GM23248 (cell line): ENCODE measurements at regions not wholly inside any gene's neighbourhood (a gene's known extent, or its start where the extent isn't known, plus 50 kb on each side); places are given as distances from the start of the nearest gene placed in this dataset.

Experiments used
- DNase-seq: peaks from one replicate; pipeline ENCODE4 v3.0.0-alpha.2; 2015
- H2AFZ ChIP-seq: fragments of 200-600 bp; sonication (generic); 2 replicates; pipeline ENCODE4 v1.6.1; 2016; ENCODE audit warnings: antibody characterized with exemption
- H3F3A ChIP-seq: fragments of 200-600 bp; sonication (generic); 2 replicates; pipeline ENCODE4 v1.6.1; 2016; ENCODE audit warnings: mild to moderate bottlenecking, antibody characterized with exemption, mixed run types; ENCODE audit not compliant: insufficient read depth
- H3K27ac ChIP-seq: fragments of 200-600 bp; sonication (generic); 2 replicates; pipeline ENCODE4 v1.5.1; 2016; ENCODE audit warnings: mild to moderate bottlenecking
- H3K27me3 ChIP-seq: fragments of 200-600 bp; sonication (generic); replicated peaks from 2 replicates; pipeline ENCODE4 v1.6.1; 2016; ENCODE audit warnings: mild to moderate bottlenecking; ENCODE audit not compliant: insufficient read depth
- H3K36me3 ChIP-seq: fragments of 200-600 bp; sonication (generic); 2 replicates; pipeline ENCODE4 v1.6.1; 2016; ENCODE audit warnings: low read depth, mild to moderate bottlenecking
- H3K4me1 ChIP-seq: fragments of 200-600 bp; sonication (generic); 2 replicates; pipeline ENCODE4 v1.6.1; 2016; ENCODE audit warnings: mild to moderate bottlenecking; ENCODE audit not compliant: insufficient read depth
- H3K4me2 ChIP-seq: fragments of 200-600 bp; sonication (generic); one replicate; pipeline ENCODE4 v1.6.1; 2016; ENCODE audit warnings: mild to moderate bottlenecking; ENCODE audit not compliant: unreplicated experiment
- H3K4me3 ChIP-seq: fragments of 200-600 bp; sonication (generic); 2 replicates; pipeline ENCODE4 v1.5.1; 2016; ENCODE audit warnings: mild to moderate bottlenecking
- H3K79me2 ChIP-seq: fragments of 200-600 bp; sonication (generic); 2 replicates; pipeline ENCODE4 v1.6.1; 2016; ENCODE audit warnings: mild to moderate bottlenecking; ENCODE audit not compliant: insufficient read depth
- H3K9ac ChIP-seq: fragments of 200-600 bp; sonication (generic); 2 replicates; pipeline ENCODE4 v1.6.1; 2016; ENCODE audit warnings: mild to moderate bottlenecking
- H3K9me2 ChIP-seq: fragments of 200-600 bp; sonication (generic); 2 replicates; pipeline ENCODE4 v1.6.1; 2016; ENCODE audit warnings: mixed run types, mild to moderate bottlenecking, moderate library complexity; ENCODE audit not compliant: insufficient read depth
- H3K9me3 ChIP-seq: fragments of 200-600 bp; sonication (generic); one replicate; pipeline ENCODE4 v1.6.1; 2017; ENCODE audit warnings: low read depth
- H4K20me1 ChIP-seq: fragments of 200-600 bp; sonication (generic); 2 replicates; pipeline ENCODE4 v1.6.0; 2016; ENCODE audit not compliant: insufficient read depth
- EZH2 ChIP-seq: fragments of 200-600 bp; sonication (generic); IDR thresholded peaks from 2 replicates; pipeline ENCODE4 v1.6.1; 2018; ENCODE audit warnings: antibody characterized with exemption, mild to moderate bottlenecking; ENCODE audit not compliant: insufficient read depth, poor library complexity, severe bottlenecking
- EZH2phosphoT487 ChIP-seq: fragments of 200-600 bp; sonication (generic); IDR thresholded peaks from 2 replicates; pipeline ENCODE4 v1.6.1; 2018; ENCODE audit warnings: antibody characterized with exemption, moderate library complexity, mild to moderate bottlenecking, low read depth; ENCODE audit not compliant: insufficient read depth
- WGBS, 2 experiments: methylation state at CpG; one replicate each; pipeline ENCODE4 v1.1.6; 2015 to 2017; ENCODE audit warnings: low lambda C conversion rate in 2 of 2, low coverage in 1 of 2; ENCODE audit errors: missing lambda C conversion rate in 2 of 2; 5-methylcytosine and 5-hydroxymethylcytosine counted together
- in situ Hi-C: fragments of 300-500 bp; cut with MboI; formaldehyde crosslinking; loops from 2 replicates; pipeline ENCODE4 v1.15.0; 2020

DNA sequence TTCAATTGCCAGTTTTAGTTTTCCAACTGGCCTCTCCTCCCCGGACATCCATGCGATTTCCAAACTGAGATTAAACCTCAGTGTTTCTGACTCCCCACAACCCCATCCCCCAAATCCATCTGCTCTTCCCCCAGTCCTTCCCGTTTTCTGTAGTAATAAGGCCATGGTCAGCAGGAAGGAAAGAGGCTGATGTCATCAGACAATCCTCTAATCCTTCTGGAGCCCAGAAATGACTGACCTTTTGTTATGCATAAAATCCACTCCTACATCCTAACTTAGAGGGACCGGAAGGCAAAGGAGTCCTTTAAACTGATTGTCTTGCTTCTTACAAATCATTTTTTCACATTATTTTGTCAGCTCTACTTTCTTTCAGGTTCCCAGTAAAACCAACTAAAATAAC is 155.8 kb downstream of the INO80D start:
- H3K4me3 ChIP-seq: no peak overlapping the region
- no peaks in the 10 kb centered on the region for H3K36me3 ChIP-seq
- no peak overlapping the region for H3K4me2 ChIP-seq
- WGBS, 2 experiments: 81 to 87% methylated on average over 4 of the region's 4 CpGs
- no peaks in the 10 kb centered on the region; the same call in 1 of the 2 replicates for H3K4me1 ChIP-seq
- peaks cover 24% of the 10 kb centered on the region; the same call in 1 of the 2 replicates for H3K27me3 ChIP-seq
- H3F3A ChIP-seq: no peaks in the 10 kb centered on the region
- TF ChIP-seq EZH2: no peak
- H2AFZ ChIP-seq: no peak overlapping the region
- no peaks in the 10 kb centered on the region for H4K20me1 ChIP-seq
- H3K9ac ChIP-seq: no peak overlapping the region
- in situ Hi-C loops: no loop called here
- H3K27ac ChIP-seq: no peak overlapping the region
- no peaks in the 10 kb centered on the region for H3K79me2 ChIP-seq
- no peaks in the 10 kb centered on the region for H3K9me2 ChIP-seq
- DNase-seq: peak; percentile 12
- H3K9me3 ChIP-seq: no peaks in the 10 kb centered on the region

- Histone ChIP-seq H3K9me2 (no peaks in the 10 kb centered on the region), H3F3A (no peaks in the 10 kb centered on the region), H4K20me1 (no peaks in the 10 kb centered on the region), H3K4me1 (no peaks in the 10 kb centered on the region; the same call in 1 of the 2 replicates), H3K4me3 (no peak overlapping the region), H3K27ac (no peak overlapping the region), H2AFZ (no peak overlapping the region), H3K9ac (no peak overlapping the region), H3K79me2 (no peaks in the 10 kb centered on the region), H3K27me3 (peaks cover 28% of the 10 kb centered on the region; the same call in 1 of the 2 replicates), H3K9me3 (no peaks in the 10 kb centered on the region), H3K36me3 (no peaks in the 10 kb centered on the region), H3K4me2 (no peak overlapping the region)
- in situ Hi-C loops: no loop called here
- DNase-seq: no peak
- TF ChIP-seq EZH2 (no peak), EZH2phosphoT487 (no peak)
- 85 to 89% methylated on average over 9 of the region's 9 CpGs for WGBS, 2 experiments
These were observed 156.6 kb downstream of the INO80D start for GRCh38 chr2:205929246-205929942.

GRCh38 chr2:205925373-205926337 is 160.3 kb downstream of the INO80D start:
- no peak overlapping the region for H3K9ac ChIP-seq
- 14 to 16% methylated on average over 32 to 33 of the region's 33 CpGs for WGBS, 2 experiments
- no peaks in the 10 kb centered on the region for H3K9me2 ChIP-seq
- TF ChIP-seq EZH2 (no peak), EZH2phosphoT487 (no peak)
- peak overlapping the region; percentile 83 for H2AFZ ChIP-seq
- no peaks in the 10 kb centered on the region for H3K9me3 ChIP-seq
- no peaks in the 10 kb centered on the region for H3K79me2 ChIP-seq
- H3K36me3 ChIP-seq: no peaks in the 10 kb centered on the region
- DNase-seq: peak; percentile 79
- in situ Hi-C loops: no loop called here
- H3K4me2 ChIP-seq: peak overlapping the region; percentile 77
- no peaks in the 10 kb centered on the region for H4K20me1 ChIP-seq
- H3K4me3 ChIP-seq: peak overlapping the region; percentile 66
- H3K27me3 ChIP-seq: peaks cover 45% of the 10 kb centered on the region
- no peaks in the 10 kb centered on the region for H3F3A ChIP-seq
- no peaks in the 10 kb centered on the region; the same call in 1 of the 2 replicates for H3K4me1 ChIP-seq
- H3K27ac ChIP-seq: no peak overlapping the region

DNA sequence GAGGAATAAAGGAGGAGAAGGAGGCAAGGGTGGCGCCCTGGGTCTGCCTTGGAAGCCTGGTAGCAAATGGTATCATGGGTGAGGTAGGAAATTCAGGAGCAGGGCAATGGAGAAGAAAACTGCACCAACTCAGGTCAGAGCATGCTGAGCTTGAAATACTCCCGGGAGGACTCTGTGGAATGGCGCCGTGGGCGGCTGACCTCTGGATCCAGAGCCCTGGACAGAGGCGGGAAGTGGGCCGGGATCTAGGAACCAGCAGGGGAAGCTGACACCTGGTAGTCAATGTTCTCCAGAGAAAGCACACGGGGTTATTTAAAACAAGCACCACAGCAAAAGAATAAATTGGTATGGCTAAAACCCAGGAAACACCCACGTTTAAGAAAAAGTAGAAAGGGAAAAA is 161.3 kb downstream of the INO80D start:
- no peaks in the 10 kb centered on the region; the same call in 1 of the 2 replicates for H3K4me1 ChIP-seq
- no peaks in the 10 kb centered on the region for H3K79me2 ChIP-seq
- no peaks in the 10 kb centered on the region for H3K36me3 ChIP-seq
- in situ Hi-C loops: no loop called here
- H2AFZ ChIP-seq: no peak overlapping the region
- no peak overlapping the region for H3K4me3 ChIP-seq
- WGBS, 2 experiments: 72 to 77% methylated on average over 9 of the region's 9 CpGs
- no peaks in the 10 kb centered on the region for H3K9me2 ChIP-seq
- TF ChIP-seq EZH2: no peak
- no peak for TF ChIP-seq EZH2phosphoT487
- no peak overlapping the region for H3K4me2 ChIP-seq
- DNase-seq: no peak
- H3F3A ChIP-seq: no peaks in the 10 kb centered on the region
- no peaks in the 10 kb centered on the region for H4K20me1 ChIP-seq
- no peaks in the 10 kb centered on the region for H3K9me3 ChIP-seq
- peaks cover 48% of the 10 kb centered on the region for H3K27me3 ChIP-seq
- no peak overlapping the region for H3K9ac ChIP-seq
- no peak overlapping the region for H3K27ac ChIP-seq
